ENCODE measurements at regions not wholly inside any gene's neighbourhood (a gene's known extent, or its start where the extent isn't known, plus 50 kb on each side); places are given as distances from the start of the nearest gene placed in this dataset.

GRCh38 chrX:113996781-113997180 lies 587.1 kb upstream of the HTR2C start:
- TF ChIP-seq EZH2 (IDR thresholded peaks at IDR 0.05; ENCODE audit: borderline replicate concordance, insufficient read depth, low read length, poor library complexity, severe bottlenecking) (no peak), CTCF (IDR thresholded peaks at IDR 0.05; ENCODE audit: poor library complexity, severe bottlenecking) (no peak), POLR2AphosphoS5 (IDR thresholded peaks at IDR 0.05) (no peak), EP300 (conservative IDR thresholded peaks at IDR 0.05; ENCODE audit: poor library complexity, severe bottlenecking) (no peak), REST (IDR thresholded peaks at IDR 0.05; ENCODE audit: borderline replicate concordance) (no peak), TAF1 (IDR thresholded peaks at IDR 0.05; ENCODE audit: low read depth) (no peak), RAD21 (conservative IDR thresholded peaks at IDR 0.05) (no peak), MXI1 (conservative IDR thresholded peaks at IDR 0.05; ENCODE audit: poor library complexity, severe bottlenecking) (no peak), SMC3 (conservative IDR thresholded peaks at IDR 0.05; ENCODE audit: poor library complexity) (no peak)
